Mucosa of descending colon (tissue), 3 donors: ENCODE measurements at regions not wholly inside any gene's neighbourhood (a gene's known extent, or its start where the extent isn't known, plus 50 kb on each side); places are given as distances from the start of the nearest gene placed in this dataset.

ENCODE experiments used
- ATAC-seq: fragments of 200-7000 bp; cut with Tn5 transposase; one replicate; pipeline ENCODE4 v1.9.1; 2020; ENCODE audit warnings: mild to moderate bottlenecking, moderate library complexity
- DNase-seq, 3 donors: peaks; one replicate each; pipeline ENCODE4 v3.0.0-alpha.2; 2020
- H3K36me3 ChIP-seq: fragments of 200-600 bp; one replicate; pipeline ENCODE4 v1.8.0; 2021; ENCODE audit warnings: low read depth, mild to moderate bottlenecking
- H3K4me1 ChIP-seq: fragments of 200-600 bp; one replicate; pipeline ENCODE4 v1.8.0; 2021; ENCODE audit warnings: low read depth, mild to moderate bottlenecking
- H3K4me3 ChIP-seq: fragments of 200-600 bp; one replicate; pipeline ENCODE4 v1.8.0; 2021; ENCODE audit warnings: mild to moderate bottlenecking
- H3K9me3 ChIP-seq: fragments of 200-600 bp; one replicate; pipeline ENCODE4 v1.8.0; 2021; ENCODE audit warnings: mild to moderate bottlenecking
- CTCF ChIP-seq: fragments of 200-600 bp; IDR thresholded peaks from one replicate; pipeline ENCODE4 v1.8.0; 2022; ENCODE audit warnings: antibody characterized with exemption, mild to moderate bottlenecking
- intact Hi-C, 2 donors: fragments of 100-400 bp; cut with DNase I in 1 of 2; cut with micrococcal nuclease in 1 of 2; formaldehyde crosslinking; loops; one replicate each; pipeline versions ENCODE4 v1.11.0 to v1.11.1; 2022; cut with DNase I, micrococcal nuclease
- donor health status: DM: no; HTN: no; CAD: no; lungs with moderate emphysema.
- donor health status: DM: no; HTN: no; CAD: no.
- donor health status: DM: no; HTN: yes; CAD: no.

GRCh38 chr4:180587379-180587778 is 1655.8 kb upstream of the TENM3 start:
- DNase-seq, result no peak
- H3K36me3 ChIP-seq, result no peaks in the 10 kb centered on the region
- intact Hi-C loops, result no loop called here
- no peaks in the 10 kb centered on the region for H3K9me3 ChIP-seq
- H3K4me1 ChIP-seq, result no peaks in the 10 kb centered on the region
- TF ChIP-seq CTCF, result no peak
- ATAC-seq, result no peak
- H3K4me3 ChIP-seq, result no peak overlapping the region

GRCh38 chr4:180589575-180589974 is 1653.6 kb upstream of the TENM3 start:
- no peak for ATAC-seq
- no peaks in the 10 kb centered on the region for H3K9me3 ChIP-seq

GRCh38 chr4:180596888-180597483 is 1646.2 kb upstream of the TENM3 start:
- H3K4me3 ChIP-seq, result no peak overlapping the region
- no peaks in the 10 kb centered on the region for H3K36me3 ChIP-seq
- H3K4me1 ChIP-seq, result no peaks in the 10 kb centered on the region
- DNase-seq, result no peak
- TF ChIP-seq CTCF, result no peak
- intact Hi-C loops, result no loop called here
- no peak for ATAC-seq
- H3K9me3 ChIP-seq, result no peaks in the 10 kb centered on the region

More at GRCh38 chr4:180589575-180589974, 1653.6 kb upstream of the TENM3 start:
- no peak for DNase-seq
- TF ChIP-seq CTCF, result no peak
- Histone ChIP-seq H3K36me3 (no peaks in the 10 kb centered on the region), H3K4me1 (no peaks in the 10 kb centered on the region), H3K4me3 (no peak overlapping the region)
- intact Hi-C loops, result no loop called here

- intact Hi-C loops, result no loop called here
- DNase-seq (no peak), ATAC-seq (no peak)
- H3K4me1 ChIP-seq, result no peaks in the 10 kb centered on the region
- no peak overlapping the region for H3K4me3 ChIP-seq
- H3K9me3 ChIP-seq, result no peaks in the 10 kb centered on the region
- no peak for TF ChIP-seq CTCF
- no peaks in the 10 kb centered on the region for H3K36me3 ChIP-seq
Observed at GRCh38 chr4:180598281-180598680, 1644.9 kb upstream of the TENM3 start.

GRCh38 chr4:180603791-180604190 is 1639.4 kb upstream of the TENM3 start:
- no peaks in the 10 kb centered on the region for H3K36me3 ChIP-seq
- H3K4me3 ChIP-seq, result no peak overlapping the region
- no peaks in the 10 kb centered on the region for H3K4me1 ChIP-seq
- no peak for ATAC-seq
- intact Hi-C loops, result no loop called here
- DNase-seq, result no peak
- TF ChIP-seq CTCF, result no peak
- H3K9me3 ChIP-seq, result no peaks in the 10 kb centered on the region

GRCh38 chr4:180610324-180610723 is 1632.9 kb upstream of the TENM3 start:
- TF ChIP-seq CTCF, result no peak
- no peaks in the 10 kb centered on the region for H3K9me3 ChIP-seq
- intact Hi-C loops, result no loop called here
- no peak for DNase-seq
- no peak overlapping the region for H3K4me3 ChIP-seq
- no peak for ATAC-seq
- H3K36me3 ChIP-seq, result no peaks in the 10 kb centered on the region
- no peaks in the 10 kb centered on the region for H3K4me1 ChIP-seq
